ENCODE measurements at regions not wholly inside any gene's neighbourhood (a gene's known extent, or its start where the extent isn't known, plus 50 kb on each side); places are given as distances from the start of the nearest gene placed in this dataset.
"Not testable (repeated sequence)": the region's sequence is repeated elsewhere in the genome, so short reads cannot be mapped to it uniquely, and the experiment has no call there.

DNA sequence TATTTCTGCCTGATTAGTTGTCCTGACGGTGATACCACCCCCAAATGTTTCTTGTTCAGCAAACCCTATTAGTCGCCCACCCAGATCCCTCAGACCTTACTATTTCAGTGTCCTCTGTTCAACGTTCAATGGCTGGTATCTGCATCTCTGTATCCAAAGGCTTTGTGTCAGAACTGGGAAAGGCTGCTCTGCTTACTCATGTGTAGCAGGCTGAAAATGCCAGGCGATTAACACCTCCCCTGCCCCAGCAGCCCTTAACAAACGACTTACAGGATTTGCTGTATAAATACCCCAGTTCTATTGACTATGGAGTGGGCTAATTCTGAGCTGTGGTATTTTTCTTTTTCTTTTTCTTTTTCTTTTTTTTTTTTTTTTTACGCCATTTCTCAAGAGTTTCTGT is 415.0 kb downstream of the ZNF674 start:
- Histone ChIP-seq H3K27ac (no peak overlapping the region), H3K9me3 (no peaks in the 10 kb centered on the region), H3K4me3 (no peak overlapping the region), H3K4me2 (no peak overlapping the region), H3K4me1 (0 out of 3 replicates have a peak, but pooled peaks cover 4% of the 10 kb centered on the region)
- ATAC-seq (no peak), FAIRE-seq (no peak), DNase-seq (ENCODE audit: low read depth in 1 of 2, low spot score in 1 of 2) (no peak)
- no peak for TF ChIP-seq MAFK (IDR thresholded peaks at IDR 0.05; ENCODE audit: partially characterized antibody)
- TF ChIP-seq SREBF2 (IDR thresholded peaks at IDR 0.05) = no peak
- no peak for TF ChIP-seq BHLHE40 (IDR thresholded peaks at IDR 0.05; ENCODE audit: low read depth, low read length)
- no peak for TF ChIP-seq MYC (IDR thresholded peaks at IDR 0.05; ENCODE audit: borderline replicate concordance, low read length)
- TF ChIP-seq NPAS2 (CRISPR knock-in tag; IDR thresholded peaks at IDR 0.05; ENCODE audit: borderline replicate concordance) = no peak
- TF ChIP-seq, protein P1, sequence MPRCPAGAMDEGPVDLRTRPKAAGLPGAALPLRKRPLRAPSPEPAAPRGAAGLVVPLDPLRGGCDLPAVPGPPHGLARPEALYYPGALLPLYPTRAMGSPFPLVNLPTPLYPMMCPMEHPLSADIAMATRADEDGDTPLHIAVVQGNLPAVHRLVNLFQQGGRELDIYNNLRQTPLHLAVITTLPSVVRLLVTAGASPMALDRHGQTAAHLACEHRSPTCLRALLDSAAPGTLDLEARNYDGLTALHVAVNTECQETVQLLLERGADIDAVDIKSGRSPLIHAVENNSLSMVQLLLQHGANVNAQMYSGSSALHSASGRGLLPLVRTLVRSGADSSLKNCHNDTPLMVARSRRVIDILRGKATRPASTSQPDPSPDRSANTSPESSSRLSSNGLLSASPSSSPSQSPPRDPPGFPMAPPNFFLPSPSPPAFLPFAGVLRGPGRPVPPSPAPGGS (IDR thresholded peaks at IDR 0.05) = no peak
- no peak for TF ChIP-seq CHD2 (IDR thresholded peaks at IDR 0.05; ENCODE audit: low read length, partially characterized antibody)
- no peak for TF ChIP-seq HOXB5 (CRISPR knock-in tag; IDR thresholded peaks at IDR 0.05)
- TF ChIP-seq HOXA7 (CRISPR knock-in tag; IDR thresholded peaks at IDR 0.05) = no peak
- TF ChIP-seq ZSCAN20 (CRISPR knock-in tag; IDR thresholded peaks at IDR 0.05) = no peak
- no peak for TF ChIP-seq CBX8 (IDR thresholded peaks at IDR 0.05)
- TF ChIP-seq TP53 (CRISPR knock-in tag; IDR thresholded peaks at IDR 0.05) = no peak
- no peak for TF ChIP-seq NFE2L2 (conservative IDR thresholded peaks at IDR 0.05; ENCODE audit: low read length)
- TF ChIP-seq, protein P2, sequence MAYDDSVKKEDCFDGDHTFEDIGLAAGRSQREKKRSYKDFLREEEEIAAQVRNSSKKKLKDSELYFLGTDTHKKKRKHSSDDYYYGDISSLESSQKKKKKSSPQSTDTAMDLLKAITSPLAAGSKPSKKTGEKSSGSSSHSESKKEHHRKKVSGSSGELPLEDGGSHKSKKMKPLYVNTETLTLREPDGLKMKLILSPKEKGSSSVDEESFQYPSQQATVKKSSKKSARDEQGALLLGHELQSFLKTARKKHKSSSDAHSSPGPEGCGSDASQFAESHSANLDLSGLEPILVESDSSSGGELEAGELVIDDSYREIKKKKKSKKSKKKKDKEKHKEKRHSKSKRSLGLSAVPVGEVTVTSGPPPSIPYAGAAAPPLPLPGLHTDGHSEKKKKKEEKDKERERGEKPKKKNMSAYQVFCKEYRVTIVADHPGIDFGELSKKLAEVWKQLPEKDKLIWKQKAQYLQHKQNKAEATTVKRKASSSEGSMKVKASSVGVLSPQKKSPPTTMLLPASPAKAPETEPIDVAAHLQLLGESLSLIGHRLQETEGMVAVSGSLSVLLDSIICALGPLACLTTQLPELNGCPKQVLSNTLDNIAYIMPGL (CRISPR knock-in tag; IDR thresholded peaks at IDR 0.05; ENCODE audit: borderline replicate concordance) = no peak
- no peak for TF ChIP-seq CHD4 (IDR thresholded peaks at IDR 0.05; ENCODE audit: borderline replicate concordance)
- TF ChIP-seq KDM1A (IDR thresholded peaks at IDR 0.05; ENCODE audit: low read depth) = no peak
- ChIA-PET CTCF (interaction anchor here (1.5 kb wide), 1 partner anchor 11 kb away, joined by 3 read pairs; no protein-coding TSS in a partner anchor), POLR2A (no interaction called here)
- WGBS (ENCODE audit: missing lambda C conversion rate) = 80% methylated on average over 6 of the region's 6 CpGs

DNA sequence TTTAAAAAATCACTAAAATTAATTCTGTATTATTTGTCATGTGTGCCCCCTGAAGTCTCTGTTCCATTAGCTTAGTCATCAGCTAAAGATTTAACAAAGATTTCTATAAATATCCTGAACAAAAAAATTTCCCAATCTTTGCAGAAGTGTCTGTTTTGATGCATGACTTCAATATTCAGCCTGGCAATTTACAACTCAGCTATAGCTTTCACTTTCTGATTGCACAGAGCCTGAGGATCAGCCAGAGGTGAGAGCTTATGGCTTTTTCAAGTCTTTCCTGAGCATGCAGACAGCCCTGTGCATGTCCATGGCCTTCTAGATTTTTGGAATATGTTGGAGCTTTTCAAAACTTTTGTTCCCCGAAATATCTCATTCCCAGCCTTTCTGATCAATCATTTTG is 420.1 kb downstream of the ZNF674 start:
- no peaks in the 10 kb centered on the region for H3K9me3 ChIP-seq
- no peak overlapping the region for H3K4me2 ChIP-seq
- ChIA-PET CTCF (no interaction called here), POLR2A (interaction anchor here (1.0 kb wide), 1 partner anchor 200 kb away, joined by 3 read pairs; no protein-coding TSS in a partner anchor)
- H3K4me1 ChIP-seq = 0 out of 3 replicates have a peak, but pooled peaks cover 4% of the 10 kb centered on the region
- ATAC-seq (no peak), DNase-seq (ENCODE audit: low read depth in 1 of 2, low spot score in 1 of 2) (no peak), FAIRE-seq (peak; percentile 77)
- no peak overlapping the region for H3K4me3 ChIP-seq
- 69% methylated on average over 1 of the region's 1 CpG for WGBS (ENCODE audit: missing lambda C conversion rate)
- TF ChIP-seq FOXS1 (CRISPR knock-in tag; IDR thresholded peaks at IDR 0.05) (no peak), ESRRA (IDR thresholded peaks at IDR 0.05; ENCODE audit: borderline replicate concordance, low read length) (no peak), SREBF2 (IDR thresholded peaks at IDR 0.05) (no peak), GATA3 (IDR thresholded peaks at IDR 0.05; ENCODE audit: borderline replicate concordance) (no peak)
- H3K27ac ChIP-seq = peak overlapping the region in 1 of 2 experiments; percentile 25; a peak in 2 of 6 replicates

DNA sequence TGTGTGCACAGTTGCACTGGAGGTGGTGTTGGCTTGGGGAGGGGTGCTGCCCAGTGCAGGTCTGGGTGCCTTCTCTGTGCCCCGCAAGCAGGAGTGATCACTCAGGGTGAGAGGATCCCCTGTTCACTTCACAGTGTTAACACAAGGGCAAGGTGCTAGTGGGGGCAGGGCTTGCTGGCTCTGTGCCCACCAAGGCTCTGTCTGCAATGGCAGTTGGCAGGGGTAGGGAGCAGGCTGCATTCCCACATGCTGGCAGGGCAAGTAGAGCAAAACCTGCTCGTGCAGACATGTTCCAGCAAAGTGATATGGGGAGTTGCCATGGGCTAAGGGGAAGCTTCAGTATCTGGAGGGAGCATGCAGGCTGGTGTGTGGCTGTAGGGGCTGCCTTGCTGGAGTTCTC is 428.0 kb downstream of the ZNF674 start:
- Histone ChIP-seq H3K27ac (no peak overlapping the region; a peak in 1 of 6 replicates), H3K9me3 (no peaks in the 10 kb centered on the region), H3K4me2 (no peak overlapping the region), H3K4me3 (no peak overlapping the region), H3K4me1 (no peaks in the 10 kb centered on the region)
- POLR2A ChIA-PET = no interaction called here
- DNase-seq (ENCODE audit: low read depth in 1 of 2, low spot score in 1 of 2) (no peak), ATAC-seq (no peak), FAIRE-seq (no peak)
- CTCF ChIA-PET = no interaction called here
- 50% methylated on average over 1 of the region's 2 CpGs for WGBS (ENCODE audit: missing lambda C conversion rate)
- TF ChIP-seq RNF2 (IDR thresholded peaks at IDR 0.05; ENCODE audit: borderline replicate concordance, low read depth) (no peak), MYC (IDR thresholded peaks at IDR 0.05; ENCODE audit: borderline replicate concordance, low read length) (no peak), CBX2 (IDR thresholded peaks at IDR 0.05; ENCODE audit: borderline replicate concordance, low read depth) (no peak), ZC3H11A (IDR thresholded peaks at IDR 0.05) (no peak), ZNF302 (CRISPR knock-in tag; IDR thresholded peaks at IDR 0.05) (no peak), ZFP36 (IDR thresholded peaks at IDR 0.05; ENCODE audit: borderline replicate concordance, partially characterized antibody) (no peak), HOXB13 (CRISPR knock-in tag; IDR thresholded peaks at IDR 0.05; ENCODE audit: low read depth) (no peak), RFX5 (IDR thresholded peaks at IDR 0.05) (no peak), HEYL (CRISPR knock-in tag; IDR thresholded peaks at IDR 0.05) (no peak)
- TF ChIP-seq, protein P3, sequence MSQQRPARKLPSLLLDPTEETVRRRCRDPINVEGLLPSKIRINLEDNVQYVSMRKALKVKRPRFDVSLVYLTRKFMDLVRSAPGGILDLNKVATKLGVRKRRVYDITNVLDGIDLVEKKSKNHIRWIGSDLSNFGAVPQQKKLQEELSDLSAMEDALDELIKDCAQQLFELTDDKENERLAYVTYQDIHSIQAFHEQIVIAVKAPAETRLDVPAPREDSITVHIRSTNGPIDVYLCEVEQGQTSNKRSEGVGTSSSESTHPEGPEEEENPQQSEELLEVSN (IDR thresholded peaks at IDR 0.05; ENCODE audit: borderline replicate concordance, low read depth) = no peak
- TF ChIP-seq, protein P4, sequence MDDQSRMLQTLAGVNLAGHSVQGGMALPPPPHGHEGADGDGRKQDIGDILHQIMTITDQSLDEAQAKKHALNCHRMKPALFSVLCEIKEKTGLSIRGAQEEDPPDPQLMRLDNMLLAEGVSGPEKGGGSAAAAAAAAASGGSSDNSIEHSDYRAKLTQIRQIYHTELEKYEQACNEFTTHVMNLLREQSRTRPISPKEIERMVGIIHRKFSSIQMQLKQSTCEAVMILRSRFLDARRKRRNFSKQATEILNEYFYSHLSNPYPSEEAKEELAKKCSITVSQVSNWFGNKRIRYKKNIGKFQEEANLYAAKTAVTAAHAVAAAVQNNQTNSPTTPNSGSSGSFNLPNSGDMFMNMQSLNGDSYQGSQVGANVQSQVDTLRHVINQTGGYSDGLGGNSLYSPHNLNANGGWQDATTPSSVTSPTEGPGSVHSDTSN (IDR thresholded peaks at IDR 0.05) = no peak

DNA sequence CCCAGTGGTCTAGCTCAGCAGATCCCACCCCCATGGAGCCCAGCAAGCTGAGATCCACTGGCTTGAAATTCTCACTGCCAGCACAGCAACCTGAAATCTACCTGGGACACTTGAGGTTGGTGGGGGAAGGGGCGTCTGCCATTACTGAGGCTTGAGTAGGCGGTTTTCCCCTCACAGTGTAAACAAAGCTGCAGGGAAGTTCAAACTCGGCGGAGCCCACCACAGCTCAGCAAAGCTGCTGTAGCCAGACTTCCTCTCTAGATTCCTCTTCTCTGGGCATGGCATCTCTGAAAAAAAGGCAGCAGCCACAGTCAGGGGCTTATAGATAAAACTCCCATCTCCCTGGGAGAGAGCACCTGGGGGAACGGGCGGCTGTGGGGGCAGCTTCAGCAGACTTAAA is 457.9 kb downstream of the ZNF674 start:
- H3K27ac ChIP-seq; H3K9me3 ChIP-seq; H3K4me3 ChIP-seq; ATAC-seq; H3K4me1 ChIP-seq; POLR2A ChIA-PET; FAIRE-seq; H3K4me2 ChIP-seq; DNase-seq (ENCODE audit: low read depth in 1 of 2, low spot score in 1 of 2): not testable (repeated sequence)
- CTCF ChIA-PET = interaction anchor here (0.6 kb wide), 1 partner anchor 237 kb away, joined by 3 read pairs; no protein-coding TSS in a partner anchor
- 93% methylated on average over 5 of the region's 6 CpGs for WGBS (ENCODE audit: missing lambda C conversion rate)
